ENCODE measurements at regions not wholly inside any gene's neighbourhood (a gene's known extent, or its start where the extent isn't known, plus 50 kb on each side); places are given as distances from the start of the nearest gene placed in this dataset.

- Histone ChIP-seq H3K27me3 (ENCODE audit: control insufficient read depth in 1 of 2, insufficient read depth in 2 of 2, low read length in 1 of 2) (no peaks in the 10 kb centered on the region), H3K4me3 (ENCODE audit: low read length in 2 of 2) (no peak overlapping the region), H3K36me3 (ENCODE audit: control insufficient read depth in 1 of 2, insufficient read depth in 2 of 2, low read length in 1 of 2) (no peaks in the 10 kb centered on the region), H3K9me3 (ENCODE audit: control insufficient read depth, low read length) (no peaks in the 10 kb centered on the region), H3K4me1 (ENCODE audit: control insufficient read depth in 1 of 2, insufficient read depth in 2 of 2, low read length in 2 of 2) (no peaks in the 10 kb centered on the region), H3K27ac (ENCODE audit: low read depth in 1 of 2, low read length in 2 of 2) (no peak overlapping the region)
- 47 to 48% methylated on average over 2 of the region's 2 CpGs for WGBS, 2 donors
- DNase-seq, result no peak
- no peak for ATAC-seq (ENCODE audit: low FRiP score)
- intact Hi-C loops (cut with DNase I), result no loop called here
Observed at GRCh38 chrX:131942034-131942433, 81.1 kb upstream of the STK26 start.

- no peaks in the 10 kb centered on the region for H3K36me3 ChIP-seq (ENCODE audit: control insufficient read depth in 1 of 2, insufficient read depth in 2 of 2, low read length in 1 of 2)
- H3K27me3 ChIP-seq (ENCODE audit: control insufficient read depth in 1 of 2, insufficient read depth in 2 of 2, low read length in 1 of 2), result no peaks in the 10 kb centered on the region
- no peaks in the 10 kb centered on the region for H3K4me1 ChIP-seq (ENCODE audit: control insufficient read depth in 1 of 2, insufficient read depth in 2 of 2, low read length in 2 of 2)
- ATAC-seq (ENCODE audit: low FRiP score) (no peak), DNase-seq (no peak)
- intact Hi-C loops (cut with DNase I), result no loop called here
- 54 to 55% methylated on average over 7 of the region's 7 CpGs for WGBS, 2 donors
- no peak overlapping the region for H3K27ac ChIP-seq (ENCODE audit: low read depth in 1 of 2, low read length in 2 of 2)
- no peak overlapping the region for H3K4me3 ChIP-seq (ENCODE audit: low read length in 2 of 2)
- no peaks in the 10 kb centered on the region for H3K9me3 ChIP-seq (ENCODE audit: control insufficient read depth, low read length)
Observed at GRCh38 chrX:131944936-131945902, 77.9 kb upstream of the STK26 start.

- WGBS, 2 donors, result 69 to 76% methylated on average over 3 of the region's 3 CpGs
- intact Hi-C loops (cut with DNase I), result no loop called here
- no peak for ATAC-seq (ENCODE audit: low FRiP score)
Observed at GRCh38 chrX:131951166-131951565, 71.9 kb upstream of the STK26 start.

GRCh38 chrX:131955099-131955777, 67.9 kb upstream of the STK26 start:
- WGBS, 2 donors, result 35 to 63% methylated on average over 2 of the region's 2 CpGs
- intact Hi-C loops (cut with DNase I), result no loop called here
- no peak for ATAC-seq (ENCODE audit: low FRiP score)

More at GRCh38 chrX:131951166-131951565, 71.9 kb upstream of the STK26 start:
- DNase-seq, result no peak
- Histone ChIP-seq H3K4me1 (ENCODE audit: control insufficient read depth in 1 of 2, insufficient read depth in 2 of 2, low read length in 2 of 2) (no peaks in the 10 kb centered on the region), H3K9me3 (ENCODE audit: control insufficient read depth, low read length) (no peaks in the 10 kb centered on the region), H3K27ac (ENCODE audit: low read depth in 1 of 2, low read length in 2 of 2) (no peak overlapping the region), H3K36me3 (ENCODE audit: control insufficient read depth in 1 of 2, insufficient read depth in 2 of 2, low read length in 1 of 2) (no peaks in the 10 kb centered on the region), H3K4me3 (ENCODE audit: low read length in 2 of 2) (no peak overlapping the region), H3K27me3 (ENCODE audit: control insufficient read depth in 1 of 2, insufficient read depth in 2 of 2, low read length in 1 of 2) (no peaks in the 10 kb centered on the region)

GRCh38 chrX:131958724-131959123, 64.4 kb upstream of the STK26 start:
- 40 to 73% methylated on average over 1 of the region's 1 CpG for WGBS, 2 donors
- no peak for DNase-seq
- intact Hi-C loops (cut with DNase I), result no loop called here

More at GRCh38 chrX:131955099-131955777, 67.9 kb upstream of the STK26 start:
- H3K27me3 ChIP-seq (ENCODE audit: control insufficient read depth in 1 of 2, insufficient read depth in 2 of 2, low read length in 1 of 2), result no peaks in the 10 kb centered on the region
- H3K9me3 ChIP-seq (ENCODE audit: control insufficient read depth, low read length), result no peaks in the 10 kb centered on the region
- H3K27ac ChIP-seq (ENCODE audit: low read depth in 1 of 2, low read length in 2 of 2), result no peak overlapping the region
- no peaks in the 10 kb centered on the region for H3K36me3 ChIP-seq (ENCODE audit: control insufficient read depth in 1 of 2, insufficient read depth in 2 of 2, low read length in 1 of 2)
- DNase-seq, result no peak
- no peaks in the 10 kb centered on the region for H3K4me1 ChIP-seq (ENCODE audit: control insufficient read depth in 1 of 2, insufficient read depth in 2 of 2, low read length in 2 of 2)
- no peak overlapping the region for H3K4me3 ChIP-seq (ENCODE audit: low read length in 2 of 2)

GRCh38 chrX:131970347-131970746, 52.8 kb upstream of the STK26 start:
- DNase-seq (no peak), ATAC-seq (ENCODE audit: low FRiP score) (no peak)
- intact Hi-C loops (cut with DNase I), result no loop called here
- Histone ChIP-seq H3K27me3 (ENCODE audit: control insufficient read depth in 1 of 2, insufficient read depth in 2 of 2, low read length in 1 of 2) (no peaks in the 10 kb centered on the region), H3K36me3 (ENCODE audit: control insufficient read depth in 1 of 2, insufficient read depth in 2 of 2, low read length in 1 of 2) (no peaks in the 10 kb centered on the region), H3K27ac (ENCODE audit: low read depth in 1 of 2, low read length in 2 of 2) (no peak overlapping the region), H3K4me1 (ENCODE audit: control insufficient read depth in 1 of 2, insufficient read depth in 2 of 2, low read length in 2 of 2) (no peaks in the 10 kb centered on the region), H3K4me3 (ENCODE audit: low read length in 2 of 2) (no peak overlapping the region), H3K9me3 (ENCODE audit: control insufficient read depth, low read length) (no peaks in the 10 kb centered on the region)
- 50 to 66% methylated on average over 2 of the region's 2 CpGs for WGBS, 2 donors

More at GRCh38 chrX:131958724-131959123, 64.4 kb upstream of the STK26 start:
- H3K27me3 ChIP-seq (ENCODE audit: control insufficient read depth in 1 of 2, insufficient read depth in 2 of 2, low read length in 1 of 2), result no peaks in the 10 kb centered on the region
- H3K27ac ChIP-seq (ENCODE audit: low read depth in 1 of 2, low read length in 2 of 2), result no peak overlapping the region
- no peaks in the 10 kb centered on the region for H3K9me3 ChIP-seq (ENCODE audit: control insufficient read depth, low read length)
- no peaks in the 10 kb centered on the region for H3K36me3 ChIP-seq (ENCODE audit: control insufficient read depth in 1 of 2, insufficient read depth in 2 of 2, low read length in 1 of 2)
- no peaks in the 10 kb centered on the region for H3K4me1 ChIP-seq (ENCODE audit: control insufficient read depth in 1 of 2, insufficient read depth in 2 of 2, low read length in 2 of 2)
- no peak for ATAC-seq (ENCODE audit: low FRiP score)
- no peak overlapping the region for H3K4me3 ChIP-seq (ENCODE audit: low read length in 2 of 2)

Measured in aorta (tissue), 5 donors.